ENCODE measurements at regions not wholly inside any gene's neighbourhood (a gene's known extent, or its start where the extent isn't known, plus 50 kb on each side); places are given as distances from the start of the nearest gene placed in this dataset.
A peak's percentile ranks its signal among the peaks of the same experiment; 100 is the strongest.

GRCh38 chr17:15106540-15106939 is 158.6 kb downstream of the PMP22 start:
- Mint-ChIP-seq H3K4me1 (ENCODE audit: low read depth, unreplicated experiment) (no peaks in the 10 kb centered on the region), H3K4me3 (ENCODE audit: low read depth, unreplicated experiment) (no peak overlapping the region), H3K27me3 (ENCODE audit: unreplicated experiment) (no peaks in the 10 kb centered on the region), H3K36me3 (ENCODE audit: insufficient read depth, unreplicated experiment) (no peaks in the 10 kb centered on the region), H3K9me3 (ENCODE audit: low read depth, unreplicated experiment) (no peaks in the 10 kb centered on the region), H3K27ac (ENCODE audit: unreplicated experiment) (no peak overlapping the region)
- DNase-seq, result peak; percentile 1
- intact Hi-C loops (cut with micrococcal nuclease; ENCODE audit: unreplicated experiment), result no loop called here
- TF ChIP-seq, protein P1, sequence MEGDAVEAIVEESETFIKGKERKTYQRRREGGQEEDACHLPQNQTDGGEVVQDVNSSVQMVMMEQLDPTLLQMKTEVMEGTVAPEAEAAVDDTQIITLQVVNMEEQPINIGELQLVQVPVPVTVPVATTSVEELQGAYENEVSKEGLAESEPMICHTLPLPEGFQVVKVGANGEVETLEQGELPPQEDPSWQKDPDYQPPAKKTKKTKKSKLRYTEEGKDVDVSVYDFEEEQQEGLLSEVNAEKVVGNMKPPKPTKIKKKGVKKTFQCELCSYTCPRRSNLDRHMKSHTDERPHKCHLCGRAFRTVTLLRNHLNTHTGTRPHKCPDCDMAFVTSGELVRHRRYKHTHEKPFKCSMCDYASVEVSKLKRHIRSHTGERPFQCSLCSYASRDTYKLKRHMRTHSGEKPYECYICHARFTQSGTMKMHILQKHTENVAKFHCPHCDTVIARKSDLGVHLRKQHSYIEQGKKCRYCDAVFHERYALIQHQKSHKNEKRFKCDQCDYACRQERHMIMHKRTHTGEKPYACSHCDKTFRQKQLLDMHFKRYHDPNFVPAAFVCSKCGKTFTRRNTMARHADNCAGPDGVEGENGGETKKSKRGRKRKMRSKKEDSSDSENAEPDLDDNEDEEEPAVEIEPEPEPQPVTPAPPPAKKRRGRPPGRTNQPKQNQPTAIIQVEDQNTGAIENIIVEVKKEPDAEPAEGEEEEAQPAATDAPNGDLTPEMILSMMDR (IDR thresholded peaks at IDR 0.05; ENCODE audit: unreplicated experiment), result no peak
- no TSS peak for BruUV-seq (replicated peaks)
- CTCF ChIA-PET, result no interaction called here

DNA sequence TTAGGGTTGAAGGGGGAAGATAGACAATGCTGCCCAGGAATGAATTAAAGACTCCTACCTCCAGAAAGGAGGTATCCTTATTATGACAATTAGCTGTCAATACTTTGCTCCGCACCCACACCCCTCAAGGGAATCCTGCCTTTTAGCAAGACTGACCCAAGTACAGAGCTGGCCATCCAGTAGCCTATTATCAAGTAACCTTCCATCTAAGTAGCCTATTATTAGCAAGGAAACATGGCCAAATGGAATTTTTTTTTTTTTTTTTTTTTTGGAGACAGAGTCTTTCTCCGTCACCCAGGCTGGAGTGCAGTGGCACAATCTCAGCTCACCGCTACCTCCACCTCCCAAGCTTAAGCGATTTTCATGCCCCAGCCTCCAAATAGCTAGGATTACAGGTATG is 161.3 kb downstream of the PMP22 start:
- BruUV-seq (replicated peaks), result no TSS peak
- Mint-ChIP-seq H3K27me3 (ENCODE audit: unreplicated experiment) (no peaks in the 10 kb centered on the region), H3K27ac (ENCODE audit: unreplicated experiment) (no peak overlapping the region), H3K4me3 (ENCODE audit: low read depth, unreplicated experiment) (no peak overlapping the region), H3K36me3 (ENCODE audit: insufficient read depth, unreplicated experiment) (no peaks in the 10 kb centered on the region), H3K4me1 (ENCODE audit: low read depth, unreplicated experiment) (no peaks in the 10 kb centered on the region), H3K9me3 (ENCODE audit: low read depth, unreplicated experiment) (peaks cover 4% of the 10 kb centered on the region)
- no peak for DNase-seq
- CTCF ChIA-PET, result no interaction called here
- intact Hi-C loops (cut with micrococcal nuclease; ENCODE audit: unreplicated experiment), result no loop called here
- TF ChIP-seq, protein P1 (IDR thresholded peaks at IDR 0.05; ENCODE audit: unreplicated experiment), result no peak

- CTCF ChIA-PET, result no interaction called here
- BruUV-seq (replicated peaks), result no TSS peak
- Mint-ChIP-seq H3K27ac (ENCODE audit: unreplicated experiment) (no peak overlapping the region), H3K9me3 (ENCODE audit: low read depth, unreplicated experiment) (peaks cover 4% of the 10 kb centered on the region), H3K4me3 (ENCODE audit: low read depth, unreplicated experiment) (no peak overlapping the region), H3K27me3 (ENCODE audit: unreplicated experiment) (no peaks in the 10 kb centered on the region), H3K36me3 (ENCODE audit: insufficient read depth, unreplicated experiment) (no peaks in the 10 kb centered on the region), H3K4me1 (ENCODE audit: low read depth, unreplicated experiment) (no peaks in the 10 kb centered on the region)
- TF ChIP-seq, protein P1 (IDR thresholded peaks at IDR 0.05; ENCODE audit: unreplicated experiment), result no peak
- no peak for DNase-seq
- intact Hi-C loops (cut with micrococcal nuclease; ENCODE audit: unreplicated experiment), result no loop called here
Observed at GRCh38 chr17:15101175-15101574, 164.0 kb downstream of the PMP22 start.

- intact Hi-C loops (cut with micrococcal nuclease; ENCODE audit: unreplicated experiment), result no loop called here
- Mint-ChIP-seq H3K4me3 (ENCODE audit: low read depth, unreplicated experiment) (no peak overlapping the region), H3K36me3 (ENCODE audit: insufficient read depth, unreplicated experiment) (no peaks in the 10 kb centered on the region), H3K27me3 (ENCODE audit: unreplicated experiment) (peaks cover 8% of the 10 kb centered on the region), H3K27ac (ENCODE audit: unreplicated experiment) (no peak overlapping the region), H3K9me3 (ENCODE audit: low read depth, unreplicated experiment) (peaks cover 7% of the 10 kb centered on the region), H3K4me1 (ENCODE audit: low read depth, unreplicated experiment) (no peaks in the 10 kb centered on the region)
- BruUV-seq (replicated peaks), result no TSS peak
- TF ChIP-seq, protein P1 (IDR thresholded peaks at IDR 0.05; ENCODE audit: unreplicated experiment), result no peak
- CTCF ChIA-PET, result no interaction called here
- no peak for DNase-seq
Observed at GRCh38 chr17:15096511-15096910, 168.6 kb downstream of the PMP22 start.

DNA sequence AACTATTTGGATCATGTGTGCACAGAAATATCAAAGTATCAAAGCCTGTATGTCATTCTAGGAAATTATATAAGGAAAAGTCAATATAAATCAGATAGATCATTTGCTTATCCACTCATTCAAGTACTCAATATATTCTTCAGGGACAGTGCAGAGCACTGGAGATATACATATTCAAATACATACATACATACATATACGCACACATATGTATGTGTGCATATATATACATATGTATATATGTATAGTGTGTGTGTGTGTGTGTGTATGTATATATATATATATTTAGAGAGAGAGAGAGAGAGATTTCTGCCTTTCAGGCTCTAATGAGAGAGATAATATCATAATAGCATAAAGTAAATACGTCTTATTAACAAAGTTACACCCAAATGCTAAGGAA is 169.2 kb downstream of the PMP22 start:
- DNase-seq, result no peak
- Mint-ChIP-seq H3K9me3 (ENCODE audit: low read depth, unreplicated experiment) (peaks cover 7% of the 10 kb centered on the region), H3K27ac (ENCODE audit: unreplicated experiment) (no peak overlapping the region), H3K27me3 (ENCODE audit: unreplicated experiment) (peaks cover 8% of the 10 kb centered on the region), H3K4me3 (ENCODE audit: low read depth, unreplicated experiment) (no peak overlapping the region), H3K36me3 (ENCODE audit: insufficient read depth, unreplicated experiment) (no peaks in the 10 kb centered on the region), H3K4me1 (ENCODE audit: low read depth, unreplicated experiment) (no peaks in the 10 kb centered on the region)
- TF ChIP-seq, protein P1 (IDR thresholded peaks at IDR 0.05; ENCODE audit: unreplicated experiment), result no peak
- intact Hi-C loops (cut with micrococcal nuclease; ENCODE audit: unreplicated experiment), result no loop called here
- BruUV-seq (replicated peaks), result no TSS peak
- CTCF ChIA-PET, result no interaction called here

Measured in Calu3 (cell line).